Mucosa of descending colon (tissue), 3 donors: ENCODE measurements at regions not wholly inside any gene's neighbourhood (a gene's known extent, or its start where the extent isn't known, plus 50 kb on each side); places are given as distances from the start of the nearest gene placed in this dataset.

Experiments
- ATAC-seq: fragments of 200-7000 bp; cut with Tn5 transposase; one replicate; pipeline ENCODE4 v1.9.1; 2020; ENCODE audit warnings: mild to moderate bottlenecking, moderate library complexity
- DNase-seq, 3 donors: peaks; one replicate each; pipeline ENCODE4 v3.0.0-alpha.2; 2020
- H3K36me3 ChIP-seq: fragments of 200-600 bp; one replicate; pipeline ENCODE4 v1.8.0; 2021; ENCODE audit warnings: low read depth, mild to moderate bottlenecking
- H3K4me1 ChIP-seq: fragments of 200-600 bp; one replicate; pipeline ENCODE4 v1.8.0; 2021; ENCODE audit warnings: low read depth, mild to moderate bottlenecking
- H3K4me3 ChIP-seq: fragments of 200-600 bp; one replicate; pipeline ENCODE4 v1.8.0; 2021; ENCODE audit warnings: mild to moderate bottlenecking
- H3K9me3 ChIP-seq: fragments of 200-600 bp; one replicate; pipeline ENCODE4 v1.8.0; 2021; ENCODE audit warnings: mild to moderate bottlenecking
- CTCF ChIP-seq: fragments of 200-600 bp; IDR thresholded peaks from one replicate; pipeline ENCODE4 v1.8.0; 2022; ENCODE audit warnings: antibody characterized with exemption, mild to moderate bottlenecking
- intact Hi-C, 2 donors: fragments of 100-400 bp; cut with DNase I in 1 of 2; cut with micrococcal nuclease in 1 of 2; formaldehyde crosslinking; loops; one replicate each; pipeline versions ENCODE4 v1.11.0 to v1.11.1; 2022; cut with DNase I, micrococcal nuclease
- donor health status: DM: no; HTN: no; CAD: no; lungs with moderate emphysema.
- donor health status: DM: no; HTN: no; CAD: no.
- donor health status: DM: no; HTN: yes; CAD: no.

DNA sequence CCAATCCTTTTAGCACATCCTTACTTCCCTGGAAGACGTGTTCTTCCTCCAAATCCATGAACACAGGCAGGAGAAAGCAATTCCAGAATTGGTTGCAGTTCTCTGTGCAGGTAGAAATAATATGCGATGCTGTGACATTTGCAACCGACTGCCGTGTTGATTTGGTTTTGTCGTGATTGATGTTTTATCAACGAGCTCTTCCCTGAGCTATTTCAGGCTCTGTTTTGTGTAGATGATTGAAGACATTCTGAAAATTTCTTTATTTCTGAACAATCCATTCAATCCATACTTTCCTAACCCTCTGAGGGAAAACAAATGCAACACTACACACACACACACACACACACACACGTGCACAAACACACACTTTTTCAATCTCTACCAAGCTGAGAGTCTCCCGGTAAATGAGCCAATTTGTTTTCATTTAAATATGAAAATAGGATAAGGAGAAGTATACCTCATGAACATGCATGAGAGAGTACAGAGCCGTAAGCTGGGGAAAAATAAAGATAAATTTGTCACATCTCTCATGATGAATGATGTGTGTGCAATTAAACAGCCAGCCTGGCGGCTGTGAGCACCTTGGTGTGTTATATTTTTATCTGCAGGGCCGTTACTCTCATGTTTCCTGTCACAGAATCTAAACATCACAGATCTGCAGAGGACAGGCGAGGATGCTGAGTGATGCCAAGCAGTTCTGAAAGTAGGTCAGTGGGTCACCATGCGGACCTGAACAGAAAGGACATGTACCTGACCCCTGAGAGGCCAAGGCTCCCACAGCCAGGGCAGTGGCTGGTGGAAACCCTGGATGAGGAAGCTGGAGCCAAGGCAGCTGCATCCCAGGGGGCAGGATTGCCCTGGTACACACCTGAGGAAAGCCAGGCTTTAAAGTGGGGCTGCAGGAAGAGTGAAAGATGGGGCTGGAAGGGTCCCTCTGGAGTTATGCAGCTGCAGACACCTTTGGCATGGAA, 64.8 kb downstream of the PDCL3 start:
- DNase-seq, result no peak
- intact Hi-C loops, result no loop called here
- ATAC-seq, result no peak
- H3K4me3 ChIP-seq, result no peak overlapping the region
- H3K4me1 ChIP-seq, result no peaks in the 10 kb centered on the region
- no peaks in the 10 kb centered on the region for H3K36me3 ChIP-seq
- TF ChIP-seq CTCF, result no peak
- H3K9me3 ChIP-seq, result no peaks in the 10 kb centered on the region

DNA sequence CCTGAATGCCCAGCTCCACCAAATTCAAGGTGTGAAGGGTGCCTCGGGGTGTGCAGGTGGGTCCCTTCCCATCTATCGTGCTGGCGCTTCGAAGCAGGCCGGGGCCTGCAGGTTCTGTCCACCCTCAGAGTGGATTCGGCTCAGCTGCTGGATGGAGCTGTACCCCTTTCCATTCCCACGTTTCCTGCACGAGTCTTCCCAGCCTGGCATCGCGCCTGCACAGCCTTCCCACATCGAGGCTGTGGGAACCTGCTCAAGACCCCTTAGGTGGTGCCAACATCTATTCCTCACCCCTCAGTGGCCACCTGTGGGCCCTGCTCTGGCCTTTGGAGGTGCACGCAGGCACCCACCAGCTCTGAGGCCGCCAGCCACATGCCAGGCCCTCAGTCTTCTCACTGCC, 65.7 kb downstream of the PDCL3 start:
- Histone ChIP-seq H3K4me1 (no peaks in the 10 kb centered on the region), H3K36me3 (no peaks in the 10 kb centered on the region), H3K9me3 (no peaks in the 10 kb centered on the region), H3K4me3 (no peak overlapping the region)
- no peak for DNase-seq
- ATAC-seq, result no peak
- no peak for TF ChIP-seq CTCF
- intact Hi-C loops, result no loop called here

- no peak for ATAC-seq
- Histone ChIP-seq H3K4me3 (no peak overlapping the region), H3K36me3 (no peaks in the 10 kb centered on the region), H3K4me1 (no peaks in the 10 kb centered on the region), H3K9me3 (no peaks in the 10 kb centered on the region)
- intact Hi-C loops, result no loop called here
- no peak for TF ChIP-seq CTCF
- no peak for DNase-seq
Measured at GRCh38 chr2:100629309-100629708, 66.5 kb downstream of the PDCL3 start.

GRCh38 chr2:100630473-100630977, 67.7 kb downstream of the PDCL3 start:
- no peak for DNase-seq
- no peak overlapping the region for H3K4me3 ChIP-seq
- TF ChIP-seq CTCF, result no peak
- ATAC-seq, result no peak
- no peaks in the 10 kb centered on the region for H3K9me3 ChIP-seq
- H3K4me1 ChIP-seq, result no peaks in the 10 kb centered on the region
- intact Hi-C loops, result no loop called here
- H3K36me3 ChIP-seq, result no peaks in the 10 kb centered on the region

DNA sequence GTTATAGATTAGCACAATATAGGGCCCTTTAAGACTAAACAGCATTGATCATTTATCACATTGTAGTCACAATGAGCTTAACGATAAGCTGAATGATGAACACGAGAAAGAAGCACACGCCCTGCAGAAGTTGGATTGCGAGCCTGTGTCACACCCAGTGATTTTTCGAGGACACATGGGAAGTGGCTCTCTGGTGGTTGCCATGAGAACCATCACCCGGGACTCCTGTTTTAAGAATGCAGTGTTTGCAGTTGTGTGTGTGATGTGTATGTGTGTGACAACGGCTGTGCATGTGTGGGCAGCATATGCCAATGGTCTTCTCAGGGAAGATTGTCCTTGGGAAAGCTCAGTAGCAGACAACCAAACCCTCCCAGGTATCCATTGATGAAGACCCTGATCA, 69.2 kb downstream of the PDCL3 start:
- no peak for DNase-seq
- no peaks in the 10 kb centered on the region for H3K36me3 ChIP-seq
- no peaks in the 10 kb centered on the region for H3K9me3 ChIP-seq
- intact Hi-C loops, result no loop called here
- no peaks in the 10 kb centered on the region for H3K4me1 ChIP-seq
- no peak overlapping the region for H3K4me3 ChIP-seq
- no peak for TF ChIP-seq CTCF
- ATAC-seq, result no peak
